ENCODE measurements at regions not wholly inside any gene's neighbourhood (a gene's known extent, or its start where the extent isn't known, plus 50 kb on each side); places are given as distances from the start of the nearest gene placed in this dataset.

DNA sequence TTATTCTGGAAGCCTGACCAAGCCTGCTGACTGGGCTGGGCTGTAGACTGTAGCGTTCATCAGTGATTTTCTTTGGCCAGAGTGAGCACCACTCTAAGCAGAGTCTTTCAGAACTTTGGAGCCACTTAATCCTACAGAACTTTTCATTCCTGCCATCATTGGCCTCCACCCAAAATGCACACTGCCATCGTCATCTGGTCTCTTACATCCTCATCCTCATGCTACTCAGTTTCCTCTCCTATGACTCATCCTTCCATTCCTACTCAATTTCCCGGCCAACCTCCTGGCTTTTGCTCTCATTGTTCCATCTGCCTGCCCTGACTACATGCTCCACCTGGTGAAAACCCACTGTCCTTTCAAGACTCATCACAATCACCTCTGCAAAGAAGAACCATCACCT, 233.8 kb upstream of the USP25 start:
- TF ChIP-seq CTCF (conservative IDR thresholded peaks at IDR 0.05): no peak
- Histone ChIP-seq H2BK5ac (ENCODE audit: insufficient read length, low read length) (no peak overlapping the region), H3K9ac (ENCODE audit: extremely low read depth, insufficient read length, low read length) (no peak overlapping the region), H3K23ac (ENCODE audit: insufficient read length, low read depth, low read length) (no peak overlapping the region), H3K4me1 (ENCODE audit: insufficient read depth, low read length) (no peaks in the 10 kb centered on the region), H3K56ac (ENCODE audit: insufficient read length, low read depth, low read length) (no peak overlapping the region), H2BK15ac (ENCODE audit: low read depth, low read length) (no peak overlapping the region), H3K9me3 (ENCODE audit: control insufficient read depth, low read depth, low read length) (no peaks in the 10 kb centered on the region), H2AK5ac (ENCODE audit: insufficient read length, low read length) (no peak overlapping the region), H3K14ac (ENCODE audit: insufficient read depth, low read length) (no peak overlapping the region), H3K23me2 (ENCODE audit: insufficient read length, low read depth, low read length, poor library complexity, severe bottlenecking) (no peaks in the 10 kb centered on the region), H2BK20ac (ENCODE audit: low read depth, low read length, poor library complexity, severe bottlenecking) (no peak overlapping the region), H4K8ac (replicated peaks; ENCODE audit: insufficient read length, low read depth, low read length) (no peak overlapping the region), H2BK120ac (ENCODE audit: low read depth, low read length, poor library complexity, severe bottlenecking) (no peak overlapping the region), H3K79me1 (ENCODE audit: insufficient read depth, low read depth, low read length, poor library complexity, severe bottlenecking) (no peaks in the 10 kb centered on the region), H3K18ac (ENCODE audit: insufficient read length, low read depth, low read length) (no peak overlapping the region), H4K5ac (ENCODE audit: insufficient read length, low read depth, low read length) (no peak overlapping the region), H3K27me3 (ENCODE audit: insufficient read depth, low read length) (no peaks in the 10 kb centered on the region), H3K79me2 (ENCODE audit: insufficient read depth, low read length) (no peaks in the 10 kb centered on the region), H3K4ac (ENCODE audit: low read depth, low read length) (no peak overlapping the region), H2BK12ac (ENCODE audit: insufficient read length, low read depth, low read length) (no peak overlapping the region), H3T11ph (ENCODE audit: low read length) (no peak overlapping the region), H2AFZ (ENCODE audit: low read length) (no peak overlapping the region), H3K27ac (ENCODE audit: insufficient read length, low read depth, low read length) (no peak overlapping the region), H4K20me1 (ENCODE audit: control insufficient read depth, insufficient read depth, insufficient read length) (no peaks in the 10 kb centered on the region), H3K4me2 (ENCODE audit: insufficient read depth, insufficient read length, low read length) (no peak overlapping the region), H4K91ac (ENCODE audit: insufficient read length, low read depth, low read length) (no peak overlapping the region)
- no peak for DNase-seq
- Mint-ChIP-seq H3K9me3 (no peaks in the 10 kb centered on the region), H3K4me1 (no peaks in the 10 kb centered on the region), H3K4me3 (no peak overlapping the region), H3K27ac (no peak overlapping the region), H3K27me3 (ENCODE audit: low read depth) (no peaks in the 10 kb centered on the region), H3K36me3 (ENCODE audit: insufficient read depth in 1 of 3, low read depth in 3 of 3) (no peaks in the 10 kb centered on the region)
- WGBS (ENCODE audit: extremely low coverage, insufficient read length, low lambda C conversion rate): no CpG with 5 or more reads among the region's 3 CpGs
